DMS 273 (cell line): ENCODE measurements at regions not wholly inside any gene's neighbourhood (a gene's known extent, or its start where the extent isn't known, plus 50 kb on each side); places are given as distances from the start of the nearest gene placed in this dataset.
A peak's percentile ranks its signal among the peaks of the same experiment; 100 is the strongest.
"Not testable (repeated sequence)": the region's sequence is repeated elsewhere in the genome, so short reads cannot be mapped to it uniquely, and the experiment has no call there.

ENCODE experiments used
- DNase-seq: peaks from one replicate; lab custom pipeline; 2025; ENCODE audit not compliant: unreplicated experiment; lab: John Stamatoyannopoulos, UW

DNA sequence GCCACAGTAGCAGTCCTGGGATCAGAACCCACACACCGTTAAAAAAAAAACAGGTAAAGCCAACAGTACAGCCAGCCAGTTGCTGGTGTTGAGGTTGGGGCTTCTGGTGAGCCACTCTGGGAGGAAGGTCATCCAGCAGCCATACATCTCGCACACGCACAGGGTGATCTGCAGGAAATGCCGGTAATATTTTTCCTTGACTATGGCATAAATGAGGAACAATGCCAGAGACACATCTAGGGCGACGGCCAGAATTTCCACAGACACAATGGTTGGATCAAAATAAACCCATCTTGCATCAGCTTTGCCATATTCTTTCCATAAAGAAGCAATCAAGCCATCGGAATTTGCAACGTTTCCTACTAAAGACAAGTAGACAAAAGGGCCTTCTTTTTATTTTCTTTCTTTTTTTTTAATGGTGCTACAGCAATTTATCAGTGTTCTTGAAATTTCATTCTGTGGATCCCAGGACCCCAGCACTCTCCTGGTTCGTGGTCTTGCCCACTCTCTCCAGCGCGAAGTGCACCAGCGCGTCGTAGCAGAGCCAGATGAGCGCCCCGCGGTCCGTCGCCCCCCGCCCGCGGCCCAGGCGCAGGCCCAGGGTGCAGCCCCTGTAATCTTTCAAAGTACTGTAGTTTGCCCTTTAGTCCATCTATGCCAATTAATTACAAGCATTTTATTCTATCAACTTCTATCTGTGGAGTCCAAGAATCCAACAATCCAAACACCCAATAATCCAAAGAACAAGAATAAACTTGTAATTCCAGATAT, 861.0 kb downstream of the CDH11 start:
- DNase-seq, result not testable (repeated sequence)

DNA sequence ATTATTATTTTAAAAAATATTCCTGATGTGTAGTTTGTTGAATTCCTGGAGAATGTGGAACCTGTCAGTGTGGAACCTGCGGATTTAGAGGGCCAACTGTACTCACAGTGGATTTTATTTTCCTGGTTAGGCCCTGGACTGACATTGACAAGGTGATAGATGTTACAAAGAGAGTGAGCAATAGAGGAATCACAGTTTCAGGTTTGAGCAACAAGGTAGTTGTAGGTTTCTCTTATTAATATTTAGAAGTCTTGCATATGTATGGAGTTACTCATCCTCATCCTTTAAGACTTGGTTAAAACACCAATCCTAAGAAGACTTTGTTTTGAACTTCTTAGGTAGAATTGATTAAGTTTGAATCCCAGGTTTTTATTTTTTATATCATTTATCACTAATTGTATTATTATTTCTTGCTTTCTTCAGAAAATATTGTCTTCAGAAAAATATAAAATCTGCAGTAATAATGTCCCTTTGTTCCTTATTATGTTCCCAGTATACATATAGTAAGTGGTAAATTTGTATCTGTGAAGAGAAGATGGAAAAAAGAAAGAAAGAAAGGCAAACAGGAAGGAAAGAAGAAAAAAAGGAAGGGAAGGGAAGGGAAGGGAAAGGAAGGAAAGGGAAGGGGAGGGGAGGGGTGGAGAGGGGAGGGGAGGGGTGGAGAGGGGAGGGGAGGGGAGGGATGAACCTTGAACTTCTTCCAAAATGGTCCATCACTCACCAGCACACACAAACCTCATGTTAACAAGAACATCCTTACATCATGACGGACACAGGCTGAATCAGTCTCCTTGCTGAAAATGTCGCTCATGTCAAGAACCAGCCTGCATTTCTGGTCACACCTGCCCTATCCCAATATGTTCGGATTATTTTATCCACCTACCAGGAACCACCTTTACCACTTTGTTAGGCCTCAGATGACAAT, 867.2 kb downstream of the CDH11 start:
- no peak for DNase-seq

DNA sequence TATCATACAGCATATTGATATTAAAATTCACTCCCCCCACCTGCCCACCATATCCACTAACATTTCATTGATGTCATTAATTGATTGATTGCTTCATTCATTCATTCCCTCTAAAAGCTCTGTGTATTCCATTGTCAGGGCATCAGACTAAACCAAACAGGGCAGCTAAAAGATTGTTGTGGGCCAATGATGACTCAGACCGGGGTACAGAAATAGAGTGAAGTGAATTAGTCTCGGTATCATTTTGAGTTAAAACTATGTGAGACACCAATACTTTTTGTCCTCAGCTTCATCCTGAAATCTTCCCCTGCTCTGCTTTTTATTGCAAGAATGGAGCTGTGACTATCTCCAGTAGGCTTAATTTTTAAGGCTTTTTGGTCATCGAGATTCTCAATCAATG, 868.3 kb downstream of the CDH11 start:
- no peak for DNase-seq

DNA sequence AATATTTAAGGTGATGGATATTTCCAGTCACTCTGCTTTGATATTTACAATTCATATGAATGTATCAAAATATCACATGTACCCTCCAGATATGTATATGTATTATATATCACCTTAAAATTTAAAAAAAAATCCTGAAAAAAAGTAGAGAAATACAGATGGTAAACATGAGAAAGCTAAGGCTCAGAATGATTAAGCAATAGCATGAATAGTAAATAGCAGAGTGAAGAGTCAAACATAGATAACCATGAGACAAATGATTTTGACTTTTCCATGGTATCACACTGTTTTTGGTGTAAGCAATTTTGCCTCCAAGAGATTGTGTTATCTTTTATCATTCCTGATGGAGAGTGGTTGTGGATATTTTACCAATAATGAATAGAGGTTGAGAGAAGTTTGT, 868.8 kb downstream of the CDH11 start:
- no peak for DNase-seq

DNA sequence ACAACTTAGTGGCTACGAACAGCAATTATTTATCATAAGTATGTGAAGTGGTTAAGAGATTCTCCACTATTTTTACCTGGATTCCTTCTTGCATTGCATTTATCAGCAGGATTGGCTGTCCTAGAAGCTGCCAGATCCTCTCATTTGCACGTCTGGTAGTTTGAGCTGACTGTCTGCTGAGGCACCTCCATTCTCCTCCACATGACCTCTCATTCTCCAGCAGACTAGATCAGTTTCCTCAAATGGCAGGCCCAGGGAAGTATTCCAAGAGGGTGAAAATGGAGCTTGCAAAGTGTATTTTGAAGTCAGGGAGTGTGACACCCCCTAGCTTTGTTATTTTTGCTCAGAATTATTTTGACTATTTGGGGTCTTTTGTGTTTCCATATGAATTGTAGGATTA, 870.1 kb downstream of the CDH11 start:
- no peak for DNase-seq

DNA sequence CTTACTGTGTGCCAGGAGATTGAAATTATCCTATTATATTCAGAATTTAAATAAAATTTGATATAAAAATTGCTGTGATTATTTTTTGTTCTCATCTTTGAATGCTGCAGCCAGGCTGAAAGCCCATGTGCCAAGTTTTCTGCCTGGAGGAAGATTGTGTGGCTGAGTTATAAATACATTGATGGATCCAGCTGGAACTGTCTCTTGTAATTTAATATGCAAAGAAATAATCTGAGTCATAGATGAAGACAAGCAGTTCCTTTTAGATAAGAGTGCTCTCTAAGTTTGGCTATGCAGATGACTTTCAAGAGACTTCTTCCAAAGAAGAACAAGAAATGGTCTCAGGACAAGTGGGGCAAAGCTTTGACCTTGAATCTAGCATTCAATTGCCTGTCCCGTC, 871.0 kb downstream of the CDH11 start:
- DNase-seq, result no peak

DNA sequence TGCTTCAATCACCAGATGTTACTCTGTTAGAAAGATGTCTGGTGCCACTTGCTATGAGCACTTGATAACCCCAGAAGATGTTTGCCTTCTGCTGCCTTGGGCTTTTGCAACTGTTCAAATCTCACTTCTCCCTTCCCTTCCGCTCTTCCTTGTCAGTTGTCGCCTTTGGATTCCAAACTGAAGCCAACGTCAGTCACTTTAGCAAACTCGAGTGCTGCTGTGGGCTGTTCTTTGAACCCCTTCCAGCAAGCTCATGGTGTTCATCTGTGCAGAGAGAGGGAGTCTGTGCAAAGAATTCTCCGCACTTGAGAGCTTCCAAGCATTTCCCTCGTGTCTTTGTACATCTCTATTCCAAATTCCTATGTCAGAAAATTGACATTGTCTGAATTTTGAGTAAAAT, 879.4 kb downstream of the CDH11 start:
- no peak for DNase-seq

DNA sequence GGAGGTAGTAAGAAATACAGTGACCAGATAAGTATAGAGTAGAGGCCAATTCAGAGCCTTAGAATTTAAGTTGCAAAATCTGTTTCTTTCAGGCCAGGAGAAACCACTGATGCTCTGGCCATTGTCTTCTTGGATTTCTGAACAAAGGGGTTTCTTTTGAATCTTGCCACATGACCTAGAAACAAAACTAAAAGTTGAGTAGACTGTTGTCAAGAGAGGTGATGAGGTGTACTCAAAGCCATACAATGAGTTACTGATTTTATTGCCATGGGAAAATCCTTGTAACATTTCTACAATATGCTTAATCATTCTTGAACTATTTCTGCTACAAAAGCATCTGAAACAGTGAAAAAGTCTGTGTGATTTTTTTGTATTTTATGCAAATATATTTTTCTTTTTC, 881.3 kb downstream of the CDH11 start:
- no peak for DNase-seq

DNA sequence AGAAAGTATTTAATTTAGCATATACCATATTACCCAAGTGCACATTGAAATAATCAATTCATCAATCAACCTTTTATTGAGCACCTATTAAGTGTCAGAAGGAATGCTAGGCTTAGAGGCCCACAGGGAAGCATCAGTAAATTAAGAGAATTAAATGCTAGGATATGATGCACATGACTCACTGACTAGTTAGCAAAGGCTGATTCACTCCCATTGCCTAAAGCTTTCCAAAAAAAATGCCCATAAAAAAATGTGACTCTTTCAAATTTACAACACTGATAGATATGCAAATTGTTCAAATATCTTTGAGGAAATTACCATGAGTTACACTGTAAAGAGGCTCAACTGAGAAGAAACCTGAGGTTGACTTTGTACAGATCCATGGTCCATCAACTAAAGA, 883.3 kb downstream of the CDH11 start:
- no peak for DNase-seq

DNA sequence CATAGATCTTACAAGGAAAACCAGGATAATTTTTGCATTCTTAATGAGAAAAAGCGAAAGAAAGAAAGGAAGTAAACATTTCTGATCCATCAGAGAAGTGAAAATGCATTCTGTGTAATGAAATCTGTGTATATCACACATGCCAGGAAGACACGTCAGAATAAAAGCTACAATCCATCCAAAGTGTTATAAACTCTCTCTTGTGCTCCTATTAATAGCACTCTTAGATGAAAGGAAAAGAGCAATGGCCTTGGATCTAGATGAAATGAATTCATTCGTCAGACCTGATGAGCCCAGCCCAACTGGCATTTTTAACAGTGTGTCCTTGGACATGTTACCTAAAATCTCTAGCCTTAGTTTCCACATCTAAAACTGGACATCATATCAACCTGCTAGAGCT, 885.5 kb downstream of the CDH11 start:
- no peak for DNase-seq

DNA sequence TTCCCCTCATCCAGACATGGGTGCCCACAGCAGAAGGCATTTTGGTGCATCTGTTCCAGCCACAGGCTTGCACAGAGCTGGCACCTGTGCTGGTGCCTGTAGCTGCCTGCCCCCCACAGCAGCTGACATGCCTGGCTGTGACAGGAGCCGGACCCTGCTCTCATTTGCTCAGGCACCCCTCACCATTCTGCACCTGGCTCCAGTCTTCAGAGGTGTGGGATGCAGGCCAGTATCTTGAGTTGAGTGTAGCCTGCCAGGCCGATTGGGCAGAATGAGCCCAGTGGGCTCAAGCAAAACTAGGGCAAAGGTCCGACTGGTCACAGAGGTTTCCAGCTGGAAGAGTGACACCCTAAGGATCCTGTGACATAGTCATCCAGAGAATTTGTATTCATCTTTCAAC, 887.7 kb downstream of the CDH11 start:
- no peak for DNase-seq

DNA sequence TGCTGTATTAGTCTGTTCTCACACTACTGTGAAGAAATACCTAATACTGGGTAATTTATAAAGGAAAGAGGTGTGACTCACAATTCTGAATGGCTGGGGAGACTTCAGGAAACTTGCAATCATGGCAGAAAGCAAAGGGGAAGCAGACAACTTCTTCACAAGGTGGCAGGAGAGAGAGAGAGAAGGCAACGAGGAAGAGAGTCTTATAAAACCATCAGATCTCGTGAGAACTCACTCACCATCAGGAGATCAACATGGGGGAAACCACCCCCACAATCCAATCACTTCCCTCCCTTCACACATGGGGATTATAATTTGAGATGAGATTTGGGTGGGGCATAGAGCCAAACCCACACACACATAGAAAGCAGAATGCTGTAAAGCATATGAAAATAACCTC, 896.2 kb downstream of the CDH11 start:
- DNase-seq, result no peak

DNA sequence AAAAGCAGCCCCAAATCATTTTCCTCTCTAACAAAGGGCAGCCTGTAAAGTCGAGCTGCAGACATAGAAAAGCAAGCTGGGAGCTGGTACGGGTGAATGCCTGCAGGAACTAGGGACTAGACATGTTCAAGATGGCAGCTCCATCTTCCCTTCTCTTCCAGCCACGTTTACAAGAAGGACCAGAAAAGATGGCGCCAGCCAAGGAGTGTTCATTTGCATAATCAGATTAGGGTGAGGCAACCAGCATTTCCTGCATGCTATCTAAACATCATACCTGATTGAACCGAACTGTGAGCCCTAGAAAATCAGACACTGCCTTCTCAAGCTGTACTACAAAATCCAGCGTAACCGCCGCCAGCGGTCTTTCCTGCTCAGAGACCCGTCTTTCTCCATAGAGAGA, 896.8 kb downstream of the CDH11 start:
- no peak for DNase-seq

DNA sequence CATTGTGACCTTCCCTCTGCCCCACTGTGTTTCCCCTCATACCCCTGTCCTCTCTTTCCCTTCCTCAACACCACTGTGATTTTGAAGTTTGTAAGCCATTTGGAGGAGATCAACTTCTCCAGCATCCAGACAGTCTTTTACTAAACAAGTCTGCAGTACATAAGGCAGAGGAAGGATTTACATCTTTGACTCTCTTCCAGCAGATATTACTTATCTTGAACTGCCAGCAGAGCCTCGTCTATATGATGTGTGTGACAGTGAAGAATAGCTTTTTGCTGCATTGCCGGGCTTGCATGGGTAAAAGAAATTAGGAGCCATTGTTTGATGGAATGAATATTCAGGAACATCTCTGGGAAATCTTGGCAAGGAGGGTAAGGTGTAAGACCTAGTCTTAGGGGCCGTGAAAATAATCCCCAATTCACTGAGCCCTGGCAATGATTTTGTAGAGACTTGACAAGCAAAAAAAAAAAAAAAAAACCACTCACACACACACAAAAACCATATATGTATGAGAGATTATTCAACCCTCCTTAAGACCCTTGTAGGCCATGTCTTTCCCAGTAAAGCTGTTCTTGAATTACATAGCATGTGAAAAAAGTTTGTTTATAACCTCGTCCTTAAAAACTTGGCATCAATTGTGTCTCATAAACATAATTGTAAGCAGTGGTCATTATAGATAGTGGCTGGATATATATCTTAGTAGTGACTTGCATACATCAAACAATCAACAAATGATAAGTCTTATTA, 903.9 kb downstream of the CDH11 start:
- no peak for DNase-seq

DNA sequence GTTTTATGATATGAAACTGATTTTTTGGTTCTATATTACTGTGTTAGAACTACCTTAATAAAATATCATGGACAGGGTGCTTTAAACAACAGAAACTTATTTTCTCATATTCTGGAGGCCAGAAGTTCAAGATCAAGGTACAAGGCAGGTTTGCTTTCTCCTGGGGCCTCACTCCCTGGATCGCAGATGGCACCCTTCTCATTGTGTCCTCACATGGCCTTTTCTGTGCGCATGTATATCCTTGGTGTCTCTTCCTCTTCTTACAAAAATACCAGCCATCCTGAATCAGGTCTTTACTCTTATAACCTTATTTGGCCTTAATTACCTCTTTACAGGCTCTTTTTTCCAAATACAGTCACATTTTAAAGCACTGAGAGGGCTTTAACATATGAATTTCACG, 906.1 kb downstream of the CDH11 start:
- no peak for DNase-seq

DNA sequence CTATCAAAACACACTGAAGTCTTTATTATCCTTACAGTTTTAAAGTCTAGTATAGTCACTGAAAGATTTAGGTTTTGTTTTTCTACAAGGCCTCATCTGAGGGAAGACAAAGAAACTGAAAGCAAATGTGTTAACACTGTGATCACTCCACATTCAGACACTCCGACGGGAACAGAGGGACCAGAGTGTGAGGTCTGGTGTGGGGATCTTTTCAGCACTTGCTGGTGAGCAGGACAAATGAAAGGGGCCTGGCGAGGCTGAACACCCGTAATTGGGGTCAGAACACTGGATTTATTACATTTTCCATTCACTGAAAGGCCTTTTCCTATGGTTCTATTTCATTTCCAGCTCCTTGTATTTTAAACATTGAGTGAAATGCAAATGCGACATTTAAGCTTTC, 910.5 kb downstream of the CDH11 start:
- no peak for DNase-seq

DNA sequence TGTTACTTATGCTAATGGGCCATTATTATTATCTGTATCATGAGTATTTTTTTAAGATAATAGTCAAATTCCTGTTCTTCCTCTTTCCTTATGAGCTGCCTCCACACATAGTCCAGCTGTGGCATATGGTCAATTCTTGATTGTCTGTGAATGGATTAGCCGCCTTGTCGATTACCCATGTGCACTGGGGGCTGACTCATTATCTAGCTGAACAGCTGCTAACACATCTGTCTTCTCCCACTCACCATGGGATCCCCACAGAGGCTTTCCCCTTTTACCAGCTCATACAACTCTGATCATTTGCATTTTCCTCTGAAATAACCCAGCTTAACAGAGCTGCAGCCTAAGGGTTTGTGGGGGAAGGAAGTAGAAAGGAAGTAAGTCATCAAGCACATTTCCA, 915.0 kb downstream of the CDH11 start:
- DNase-seq, result peak; percentile 85

DNA sequence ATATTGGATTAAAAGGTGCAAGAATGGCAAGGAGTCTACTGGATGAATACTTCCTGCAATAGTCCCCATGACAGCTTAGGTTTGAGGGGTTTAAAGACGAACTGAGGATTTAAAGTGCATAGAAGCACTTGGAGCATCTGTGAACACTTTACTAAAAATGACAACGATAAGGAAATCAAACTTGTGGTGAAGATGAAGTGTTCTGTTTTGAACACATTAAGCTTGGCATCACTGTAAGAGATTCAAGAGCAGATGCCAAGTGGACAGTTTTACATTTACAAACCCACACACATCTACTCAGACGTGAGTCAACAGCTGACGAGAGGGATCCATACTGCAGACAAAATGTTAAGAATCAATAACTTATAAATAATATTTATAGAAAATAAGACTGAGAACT, 918.7 kb downstream of the CDH11 start:
- no peak for DNase-seq

DNA sequence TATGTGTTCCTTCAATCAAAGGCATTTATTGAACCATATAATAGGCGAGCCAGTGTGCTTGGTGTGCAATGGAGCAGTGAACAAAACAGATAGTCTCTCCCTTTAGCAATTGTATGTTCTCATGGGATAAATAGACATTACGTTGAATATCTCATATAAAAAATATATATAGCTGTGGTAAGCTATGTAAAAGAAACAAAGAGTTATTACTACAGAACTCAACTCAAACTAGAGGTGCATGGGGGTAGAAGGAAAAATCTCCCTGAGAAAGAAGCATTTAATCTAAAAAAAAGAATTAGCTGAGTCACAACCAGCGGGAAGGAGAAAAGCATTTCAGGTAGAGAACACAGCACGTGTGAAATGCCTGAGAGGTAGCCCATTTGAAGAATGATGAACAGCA, 919.3 kb downstream of the CDH11 start:
- DNase-seq, result no peak

DNA sequence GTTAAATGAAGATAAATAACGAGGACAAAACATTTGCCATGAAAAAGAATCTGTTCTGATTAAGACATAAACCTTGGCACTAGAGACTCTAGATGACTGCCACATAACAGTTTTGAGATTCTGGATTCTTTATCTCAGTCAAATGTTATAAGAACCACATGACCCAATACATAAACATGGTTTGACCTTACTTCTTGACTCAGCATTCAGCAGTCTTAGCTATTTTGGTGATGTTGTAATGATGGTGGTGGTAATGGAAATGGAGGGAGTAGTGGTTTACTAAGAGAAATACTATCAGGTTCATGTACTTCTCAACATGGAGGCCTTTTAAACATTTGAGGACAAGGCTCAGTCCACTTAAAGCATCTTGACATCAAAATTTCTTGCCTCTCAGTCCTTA, 925.4 kb downstream of the CDH11 start:
- no peak for DNase-seq

DNA sequence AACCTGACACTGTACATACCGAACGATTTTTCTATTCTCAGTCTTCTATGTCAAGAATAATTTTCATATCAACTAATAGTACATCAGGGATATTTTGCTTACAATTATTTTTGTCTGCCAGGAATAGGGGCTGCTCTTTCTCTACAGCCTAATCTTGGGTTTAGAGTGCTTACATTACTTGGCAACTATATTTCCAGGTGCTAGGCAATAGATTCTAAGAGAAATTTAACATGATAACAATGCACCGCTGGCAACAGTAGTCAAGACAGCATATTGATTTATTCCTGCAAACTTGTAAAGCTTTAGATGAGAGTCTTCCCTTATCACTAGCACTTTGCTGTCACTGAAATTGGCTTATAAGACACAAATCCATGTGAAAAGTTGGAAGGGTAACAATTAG, 935.9 kb downstream of the CDH11 start:
- DNase-seq, result no peak

DNA sequence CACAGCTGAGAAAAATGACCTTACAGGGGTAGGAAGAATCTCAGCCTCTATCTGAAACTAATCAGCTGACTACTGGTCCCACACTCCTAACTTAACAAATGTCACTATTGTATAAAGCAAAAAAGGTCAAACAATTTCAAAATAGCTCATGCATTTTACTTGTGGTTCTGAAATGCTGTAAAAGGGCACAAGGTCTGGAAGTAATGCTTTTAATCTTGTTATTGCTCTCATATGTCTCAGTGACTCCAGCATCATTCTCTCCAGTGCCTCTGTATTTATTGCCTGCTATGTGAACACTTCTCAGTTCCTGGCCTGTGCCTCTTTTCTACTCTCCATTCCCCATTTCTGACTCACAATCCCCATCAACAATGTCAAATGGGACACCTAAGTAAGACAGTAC, 937.7 kb downstream of the CDH11 start:
- DNase-seq, result no peak
